Progenitor cell of endocrine pancreas (in vitro differentiated cells): ENCODE measurements at regions not wholly inside any gene's neighbourhood (a gene's known extent, or its start where the extent isn't known, plus 50 kb on each side); places are given as distances from the start of the nearest gene placed in this dataset.

ENCODE experiments used
- DNase-seq: peaks from one replicate; pipeline ENCODE4 v3.0.0; 2021; ENCODE audit warnings: low spot score; ENCODE audit not compliant: unreplicated experiment
- H3K27ac Mint-ChIP-seq: 2 replicates; pipeline ENCODE4 v1.8.0; 2021; ENCODE audit warnings: mild to moderate bottlenecking, moderate library complexity, mixed read lengths
- H3K27me3 Mint-ChIP-seq: 2 replicates; pipeline ENCODE4 v1.8.0; 2021; ENCODE audit warnings: mixed read lengths
- H3K36me3 Mint-ChIP-seq: 2 replicates; pipeline ENCODE4 v1.8.0; 2022; ENCODE audit warnings: mixed read lengths; ENCODE audit not compliant: insufficient read depth
- H3K4me1 Mint-ChIP-seq: 2 replicates; pipeline ENCODE4 v1.8.0; 2021; ENCODE audit warnings: low read depth, mixed read lengths
- H3K4me3 Mint-ChIP-seq: 2 replicates; pipeline ENCODE4 v1.8.0; 2021; ENCODE audit warnings: low read depth, mild to moderate bottlenecking, moderate library complexity, mixed read lengths
- H3K9me3 Mint-ChIP-seq: 2 replicates; pipeline ENCODE4 v1.8.0; 2021; ENCODE audit warnings: low read depth, mixed read lengths
- TF ChIP-seq, protein P1 (sequence below): fragments of 200-600 bp; sonication (generic); IDR thresholded peaks from one replicate; pipeline ENCODE4 v1.5.0; 2021; ENCODE audit warnings: antibody characterized with exemption, mild to moderate bottlenecking; ENCODE audit not compliant: unreplicated experiment

DNA sequence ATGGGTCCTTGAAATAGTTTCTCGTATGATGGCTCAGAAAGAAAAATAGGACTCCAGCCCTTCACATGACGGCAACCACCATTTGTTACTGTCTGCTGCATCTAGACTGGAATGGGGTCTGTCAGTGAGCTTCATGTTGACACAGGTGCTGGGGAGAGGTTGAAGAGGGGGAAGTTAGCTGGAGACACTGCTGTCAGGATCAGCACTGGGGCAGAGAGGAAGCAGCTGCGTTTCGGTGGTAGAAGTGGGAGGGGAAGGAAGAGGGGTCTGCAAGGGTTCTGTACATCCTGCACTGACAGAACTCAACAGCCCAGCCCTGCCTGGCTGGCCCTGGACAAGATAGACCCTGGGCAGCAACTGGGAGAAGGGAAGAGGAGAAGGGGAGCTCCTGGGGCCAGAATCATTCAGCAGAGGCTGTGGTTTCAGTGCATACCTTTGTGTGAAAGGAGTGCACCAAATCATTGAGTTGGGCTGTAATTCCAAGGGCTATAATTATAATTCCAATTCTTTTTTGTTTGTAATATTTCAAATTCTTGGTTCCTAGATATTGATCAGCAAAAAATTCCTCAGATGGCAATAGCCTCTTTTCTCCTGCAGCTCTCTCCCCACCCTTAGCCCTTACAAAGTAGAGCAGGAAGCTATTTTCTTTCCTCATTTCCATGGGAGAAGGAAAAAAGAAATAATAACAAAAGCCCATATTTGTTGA, 119.4 kb upstream of the C1GALT1C1 start:
- DNase-seq: no peak
- TF ChIP-seq, protein P1, sequence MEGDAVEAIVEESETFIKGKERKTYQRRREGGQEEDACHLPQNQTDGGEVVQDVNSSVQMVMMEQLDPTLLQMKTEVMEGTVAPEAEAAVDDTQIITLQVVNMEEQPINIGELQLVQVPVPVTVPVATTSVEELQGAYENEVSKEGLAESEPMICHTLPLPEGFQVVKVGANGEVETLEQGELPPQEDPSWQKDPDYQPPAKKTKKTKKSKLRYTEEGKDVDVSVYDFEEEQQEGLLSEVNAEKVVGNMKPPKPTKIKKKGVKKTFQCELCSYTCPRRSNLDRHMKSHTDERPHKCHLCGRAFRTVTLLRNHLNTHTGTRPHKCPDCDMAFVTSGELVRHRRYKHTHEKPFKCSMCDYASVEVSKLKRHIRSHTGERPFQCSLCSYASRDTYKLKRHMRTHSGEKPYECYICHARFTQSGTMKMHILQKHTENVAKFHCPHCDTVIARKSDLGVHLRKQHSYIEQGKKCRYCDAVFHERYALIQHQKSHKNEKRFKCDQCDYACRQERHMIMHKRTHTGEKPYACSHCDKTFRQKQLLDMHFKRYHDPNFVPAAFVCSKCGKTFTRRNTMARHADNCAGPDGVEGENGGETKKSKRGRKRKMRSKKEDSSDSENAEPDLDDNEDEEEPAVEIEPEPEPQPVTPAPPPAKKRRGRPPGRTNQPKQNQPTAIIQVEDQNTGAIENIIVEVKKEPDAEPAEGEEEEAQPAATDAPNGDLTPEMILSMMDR: no peak
- H3K27ac Mint-ChIP-seq: peak overlapping the region; percentile 47
- no peak overlapping the region for H3K4me3 Mint-ChIP-seq
- H3K36me3 Mint-ChIP-seq: peaks cover 1% of the 10 kb centered on the region
- no peaks in the 10 kb centered on the region for H3K27me3 Mint-ChIP-seq
- peaks cover 27% of the 10 kb centered on the region for H3K9me3 Mint-ChIP-seq
- peaks cover 4% of the 10 kb centered on the region for H3K4me1 Mint-ChIP-seq

DNA sequence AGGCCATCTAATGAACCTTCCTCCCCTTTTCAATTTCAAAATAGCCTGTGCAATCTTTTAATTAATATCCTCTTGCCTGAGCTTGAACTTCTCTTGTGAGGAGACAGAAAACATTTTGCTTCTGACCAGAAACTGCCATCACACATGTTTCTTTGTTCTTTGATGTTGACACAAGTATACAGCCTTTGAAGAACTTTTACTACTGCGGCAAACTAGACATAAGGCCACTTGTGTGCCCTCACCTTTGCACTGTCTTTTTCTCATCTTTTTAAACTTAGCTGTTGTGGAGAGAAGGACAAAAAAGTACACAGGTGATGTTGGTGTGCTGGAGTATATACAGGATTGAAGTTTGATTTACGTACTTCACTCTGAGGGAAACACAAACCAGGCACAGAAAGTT, 116.3 kb upstream of the C1GALT1C1 start:
- H3K4me1 Mint-ChIP-seq: peaks cover 4% of the 10 kb centered on the region
- peaks cover 33% of the 10 kb centered on the region for H3K9me3 Mint-ChIP-seq
- peaks cover 1% of the 10 kb centered on the region for H3K36me3 Mint-ChIP-seq
- H3K27me3 Mint-ChIP-seq: no peaks in the 10 kb centered on the region
- H3K27ac Mint-ChIP-seq: no peak overlapping the region
- no peak for DNase-seq
- TF ChIP-seq, protein P1: no peak
- H3K4me3 Mint-ChIP-seq: no peak overlapping the region

DNA sequence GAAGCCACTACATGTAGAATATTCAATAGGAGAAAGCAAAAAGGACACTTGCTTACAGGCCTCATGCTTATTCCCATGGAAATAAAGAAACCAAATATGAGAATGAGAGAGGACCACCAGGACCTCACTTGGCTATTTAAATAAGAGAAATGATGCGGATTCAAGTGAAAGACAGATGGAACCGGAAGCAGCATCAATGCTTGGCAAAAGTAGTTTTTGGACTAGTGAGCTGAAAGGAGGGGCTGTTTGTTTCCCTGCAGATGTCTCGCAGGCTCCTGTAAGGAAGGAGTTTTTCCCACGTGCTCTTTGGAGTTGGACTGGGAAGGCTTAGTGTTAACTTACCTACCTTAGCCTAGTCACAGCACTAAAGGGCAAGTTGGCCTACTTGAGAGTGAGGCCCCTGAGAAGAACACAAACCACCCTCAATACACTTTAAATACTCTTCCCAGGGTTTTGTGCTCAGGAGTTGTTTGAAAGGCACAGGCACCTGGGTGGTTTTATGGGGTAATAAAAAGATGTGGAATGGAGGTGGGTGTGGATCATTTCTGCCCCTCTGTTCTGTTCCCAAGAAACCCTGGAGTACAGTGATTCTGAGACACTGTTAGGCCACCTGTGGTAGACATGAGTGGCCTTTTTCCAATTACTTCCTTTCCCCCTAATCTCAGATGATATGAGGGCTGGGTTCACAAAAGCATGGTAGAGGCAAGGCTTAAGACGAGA, 113.3 kb upstream of the C1GALT1C1 start:
- no peak overlapping the region for H3K27ac Mint-ChIP-seq
- TF ChIP-seq, protein P1: no peak
- no peak overlapping the region for H3K4me3 Mint-ChIP-seq
- H3K9me3 Mint-ChIP-seq: peaks cover 33% of the 10 kb centered on the region
- H3K27me3 Mint-ChIP-seq: no peaks in the 10 kb centered on the region
- no peaks in the 10 kb centered on the region for H3K4me1 Mint-ChIP-seq
- H3K36me3 Mint-ChIP-seq: peaks cover under 1% of the 10 kb centered on the region
- DNase-seq: no peak

DNA sequence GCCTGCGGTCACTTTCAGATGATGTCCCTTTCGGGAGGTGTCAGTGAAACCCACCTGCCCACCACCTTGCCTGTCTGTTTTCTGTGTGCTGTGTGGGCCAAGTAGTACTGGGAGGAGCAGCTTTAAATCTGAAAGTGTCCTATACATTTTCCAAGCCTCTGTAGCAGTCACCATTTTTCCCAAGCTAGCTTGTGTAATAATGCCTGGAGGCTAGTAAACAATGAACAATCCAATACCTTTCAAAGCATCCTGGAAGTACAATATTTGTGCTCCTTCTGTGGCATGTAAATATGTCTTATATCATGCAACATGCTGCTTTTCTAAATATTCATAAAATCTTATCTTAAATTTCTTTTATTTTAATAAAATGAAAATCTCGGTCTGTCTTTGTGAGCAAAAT, 111.6 kb upstream of the C1GALT1C1 start:
- TF ChIP-seq, protein P1: no peak
- H3K9me3 Mint-ChIP-seq: peaks cover 33% of the 10 kb centered on the region
- no peaks in the 10 kb centered on the region for H3K36me3 Mint-ChIP-seq
- H3K27ac Mint-ChIP-seq: no peak overlapping the region
- DNase-seq: no peak
- no peaks in the 10 kb centered on the region for H3K27me3 Mint-ChIP-seq
- no peaks in the 10 kb centered on the region for H3K4me1 Mint-ChIP-seq
- no peak overlapping the region for H3K4me3 Mint-ChIP-seq

DNA sequence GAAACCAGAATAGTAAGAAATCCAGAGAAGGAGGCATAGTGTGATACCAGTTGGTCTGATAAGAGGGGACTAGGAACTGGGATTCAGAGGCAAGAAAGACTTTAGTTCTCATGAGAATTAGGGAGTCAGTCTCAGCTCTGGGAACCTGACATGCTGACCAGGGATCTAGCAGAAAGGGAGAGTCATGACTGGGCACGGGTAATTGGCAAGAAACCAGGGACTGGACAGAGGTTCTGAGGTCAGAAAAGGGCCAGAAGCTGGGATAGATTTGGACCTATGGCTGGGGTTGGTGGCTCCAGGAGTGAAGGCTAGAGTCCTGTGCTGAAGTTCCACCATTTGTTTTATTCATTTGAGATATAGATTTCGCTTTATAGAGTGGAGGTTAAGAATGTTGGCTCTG, 110.2 kb upstream of the C1GALT1C1 start:
- no peaks in the 10 kb centered on the region for H3K27me3 Mint-ChIP-seq
- no peaks in the 10 kb centered on the region for H3K36me3 Mint-ChIP-seq
- peaks cover 28% of the 10 kb centered on the region for H3K9me3 Mint-ChIP-seq
- no peak for DNase-seq
- H3K4me3 Mint-ChIP-seq: no peak overlapping the region
- no peak overlapping the region for H3K27ac Mint-ChIP-seq
- TF ChIP-seq, protein P1: no peak
- no peaks in the 10 kb centered on the region for H3K4me1 Mint-ChIP-seq
